Activated CD4-positive, alpha-beta T cell treated with anti-CD3 and anti-CD28 coated beads, Interleukin-2, Interleukin-6, amounts not matched to agents 100 ng/mL and 50 ng/mL, durations not matched to agents 16 hours and 8 hours (primary cell): ENCODE measurements at regions not wholly inside any gene's neighbourhood (a gene's known extent, or its start where the extent isn't known, plus 50 kb on each side); places are given as distances from the start of the nearest gene placed in this dataset.

Experiments used
- DNase-seq: peaks from one replicate; pipeline ENCODE4 v3.0.0-alpha.2; 2020

GRCh38 chr3:177931346-177931745 is 604.9 kb upstream of the KCNMB2 start:
- DNase-seq, result no peak

GRCh38 chr3:177932346-177932745 is 603.9 kb upstream of the KCNMB2 start:
- DNase-seq, result no peak

- no peak for DNase-seq
These were observed 603.2 kb upstream of the KCNMB2 start for GRCh38 chr3:177932750-177933660.

- DNase-seq, result no peak
These were observed 602.0 kb upstream of the KCNMB2 start for GRCh38 chr3:177934001-177934891.

- DNase-seq, result no peak
These were observed 601.2 kb upstream of the KCNMB2 start for GRCh38 chr3:177935047-177935446.

- no peak for DNase-seq
These were observed 599.5 kb upstream of the KCNMB2 start for GRCh38 chr3:177936721-177937120.

GRCh38 chr3:177942911-177943310 is 593.3 kb upstream of the KCNMB2 start:
- no peak for DNase-seq

GRCh38 chr3:177944228-177944661 is 592.0 kb upstream of the KCNMB2 start:
- DNase-seq, result peak; percentile 3

- no peak for DNase-seq
These were observed 590.2 kb upstream of the KCNMB2 start for GRCh38 chr3:177946048-177946447.

- DNase-seq, result no peak
These were observed 589.7 kb upstream of the KCNMB2 start for GRCh38 chr3:177946497-177946896.

- DNase-seq, result no peak
These were observed 589.3 kb upstream of the KCNMB2 start for GRCh38 chr3:177946936-177947335.

- no peak for DNase-seq
These were observed 588.3 kb upstream of the KCNMB2 start for GRCh38 chr3:177947901-177948300.

- no peak for DNase-seq
These were observed 587.4 kb upstream of the KCNMB2 start for GRCh38 chr3:177948716-177949425.

- no peak for DNase-seq
These were observed 577.0 kb upstream of the KCNMB2 start for GRCh38 chr3:177959188-177959587.

- DNase-seq, result no peak
These were observed 576.2 kb upstream of the KCNMB2 start for GRCh38 chr3:177960014-177960413.

GRCh38 chr3:177960722-177961121 is 575.5 kb upstream of the KCNMB2 start:
- DNase-seq, result no peak

- DNase-seq, result no peak
These were observed 574.5 kb upstream of the KCNMB2 start for GRCh38 chr3:177961784-177962183.

GRCh38 chr3:177966493-177966892 is 569.7 kb upstream of the KCNMB2 start:
- no peak for DNase-seq

- no peak for DNase-seq
These were observed 567.3 kb upstream of the KCNMB2 start for GRCh38 chr3:177968891-177969290.

GRCh38 chr3:177973241-177973840 is 562.9 kb upstream of the KCNMB2 start:
- DNase-seq, result no peak

- no peak for DNase-seq
These were observed 560.0 kb upstream of the KCNMB2 start for GRCh38 chr3:177976241-177976640.

- no peak for DNase-seq
These were observed 559.4 kb upstream of the KCNMB2 start for GRCh38 chr3:177976866-177977265.
